Stomach (tissue), 4 donors: ENCODE measurements at regions not wholly inside any gene's neighbourhood (a gene's known extent, or its start where the extent isn't known, plus 50 kb on each side); places are given as distances from the start of the nearest gene placed in this dataset.

Source experiments
- EP300 ChIP-seq: sonication (generic); formaldehyde crosslinking; IDR thresholded peaks from one replicate; pipeline ENCODE4 v1.6.1; 2017; ENCODE audit warnings: antibody characterized with exemption
- POLR2A ChIP-seq, 4 donors: fragments of 450-650 bp; IDR thresholded peaks; one replicate each; pipeline ENCODE4 v1.6.1; 2016; ENCODE audit warnings: antibody characterized with exemption in 4 of 4, control low read depth in 2 of 4, mild to moderate bottlenecking in 1 of 4, moderate library complexity in 1 of 4
- POLR2AphosphoS5 ChIP-seq, 3 donors: sonication (generic); formaldehyde crosslinking; IDR thresholded peaks; one replicate each; pipeline ENCODE4 v1.6.1; 2016; ENCODE audit warnings: antibody characterized with exemption in 3 of 3
- TF ChIP-seq, protein P1 (sequence below), 7 experiments: fragments of 450-650 bp in 4 of 7; fragments of 200-600 bp in 3 of 7; sonication (generic) in 3 of 7; IDR thresholded peaks; one replicate each; pipeline ENCODE4 v1.5.1; 2016 to 2019; ENCODE audit warnings: antibody characterized with exemption in 7 of 7, control low read depth in 2 of 7, mild to moderate bottlenecking in 1 of 7

DNA sequence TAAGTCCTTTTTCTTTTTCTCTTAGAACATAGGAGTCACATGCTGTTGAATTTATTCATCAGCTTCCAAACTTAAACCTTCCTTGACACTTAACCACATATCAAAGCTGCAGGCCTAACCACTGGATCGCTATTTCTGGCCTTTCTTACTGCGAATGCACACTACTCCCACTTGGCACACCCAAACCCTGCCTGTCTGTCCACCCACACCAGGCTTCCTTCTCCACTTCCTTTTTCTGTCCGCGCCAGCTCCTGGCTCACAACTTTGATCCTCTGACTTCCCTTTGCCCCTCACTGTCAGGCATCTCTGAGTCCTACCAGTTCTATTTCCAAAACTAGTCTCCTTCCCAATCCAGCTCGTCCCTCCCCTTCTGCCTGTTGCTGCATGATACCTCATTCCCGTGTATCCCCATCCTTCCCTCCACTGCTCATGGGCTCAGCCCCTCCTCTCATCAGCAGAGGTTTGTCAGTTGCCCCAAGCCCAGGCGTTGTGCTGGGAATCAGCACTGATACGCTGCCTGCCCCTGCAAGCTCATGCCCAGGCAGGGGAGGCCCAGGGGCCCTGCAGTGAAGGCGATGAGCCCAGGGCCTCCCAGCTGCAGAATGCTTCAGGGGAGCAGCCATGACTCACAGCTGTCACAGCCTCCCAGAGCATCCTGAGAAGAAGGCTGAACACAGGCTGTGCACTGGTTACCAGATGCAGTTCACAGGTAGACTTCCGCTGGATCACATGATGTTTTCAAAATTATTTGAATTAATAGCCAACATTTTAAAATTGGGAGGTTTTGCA, 179.8 kb downstream of the KATNIP start:
- TF ChIP-seq, protein P1, sequence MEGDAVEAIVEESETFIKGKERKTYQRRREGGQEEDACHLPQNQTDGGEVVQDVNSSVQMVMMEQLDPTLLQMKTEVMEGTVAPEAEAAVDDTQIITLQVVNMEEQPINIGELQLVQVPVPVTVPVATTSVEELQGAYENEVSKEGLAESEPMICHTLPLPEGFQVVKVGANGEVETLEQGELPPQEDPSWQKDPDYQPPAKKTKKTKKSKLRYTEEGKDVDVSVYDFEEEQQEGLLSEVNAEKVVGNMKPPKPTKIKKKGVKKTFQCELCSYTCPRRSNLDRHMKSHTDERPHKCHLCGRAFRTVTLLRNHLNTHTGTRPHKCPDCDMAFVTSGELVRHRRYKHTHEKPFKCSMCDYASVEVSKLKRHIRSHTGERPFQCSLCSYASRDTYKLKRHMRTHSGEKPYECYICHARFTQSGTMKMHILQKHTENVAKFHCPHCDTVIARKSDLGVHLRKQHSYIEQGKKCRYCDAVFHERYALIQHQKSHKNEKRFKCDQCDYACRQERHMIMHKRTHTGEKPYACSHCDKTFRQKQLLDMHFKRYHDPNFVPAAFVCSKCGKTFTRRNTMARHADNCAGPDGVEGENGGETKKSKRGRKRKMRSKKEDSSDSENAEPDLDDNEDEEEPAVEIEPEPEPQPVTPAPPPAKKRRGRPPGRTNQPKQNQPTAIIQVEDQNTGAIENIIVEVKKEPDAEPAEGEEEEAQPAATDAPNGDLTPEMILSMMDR (IDR thresholded peaks at IDR 0.05), result no peak
- TF ChIP-seq POLR2A (IDR thresholded peaks at IDR 0.05) (no peak), POLR2AphosphoS5 (IDR thresholded peaks at IDR 0.05) (no peak), EP300 (no peak)
